Thyroid gland (tissue), 4 donors: ENCODE measurements at regions not wholly inside any gene's neighbourhood (a gene's known extent, or its start where the extent isn't known, plus 50 kb on each side); places are given as distances from the start of the nearest gene placed in this dataset.

ENCODE experiments used
- CTCF ChIP-seq, 6 experiments: fragments of 200-600 bp in 3 of 6; fragments of 450-650 bp in 3 of 6; sonication (generic) in 3 of 6; IDR thresholded peaks; one replicate each; pipeline ENCODE4 v1.5.1; 2016 to 2019; ENCODE audit warnings: antibody characterized with exemption in 6 of 6, mild to moderate bottlenecking in 2 of 6, inconsistent platforms in 1 of 6, moderate library complexity in 1 of 6
- POLR2A ChIP-seq, 2 donors: fragments of 450-650 bp; IDR thresholded peaks; one replicate each; pipeline ENCODE4 v1.6.1; 2017; ENCODE audit warnings: antibody characterized with exemption in 2 of 2, mild to moderate bottlenecking in 2 of 2, moderate library complexity in 1 of 2

DNA sequence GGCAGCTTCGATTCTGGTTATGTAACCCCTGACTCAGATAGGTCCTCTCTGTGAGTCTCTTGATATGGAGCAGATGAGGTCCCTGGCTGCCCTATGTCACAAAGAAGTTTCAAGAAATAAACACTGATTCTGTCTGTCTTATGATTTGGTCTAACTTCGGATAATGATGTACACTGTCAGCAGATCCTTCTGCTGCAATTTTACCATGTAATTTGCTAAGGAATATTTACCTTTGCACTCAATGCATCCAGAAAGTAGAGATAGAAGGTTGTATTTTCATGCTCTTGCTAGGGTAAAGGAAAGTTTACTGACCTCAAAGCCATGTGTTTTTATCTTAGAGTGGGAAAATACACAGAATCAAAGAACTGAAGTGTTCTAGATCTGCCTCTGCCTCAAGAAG lies 98.2 kb downstream of the KLF5 start:
- TF ChIP-seq POLR2A (IDR thresholded peaks at IDR 0.05) (no peak), CTCF (IDR thresholded peaks at IDR 0.05) (no peak)
